Spleen (tissue), 11 donors: ENCODE measurements at regions not wholly inside any gene's neighbourhood (a gene's known extent, or its start where the extent isn't known, plus 50 kb on each side); places are given as distances from the start of the nearest gene placed in this dataset.
A peak's percentile ranks its signal among the peaks of the same experiment; 100 is the strongest.

ENCODE experiments used
- DNase-seq: peaks from one replicate; pipeline ENCODE4 v3.0.0-alpha.2; 2020
- H3K27ac ChIP-seq, 8 donors: fragments of 200-600 bp; sonication (generic) in 7 of 8; 1 replicate in 4 of 8; 2 replicates in 4 of 8; pipeline versions ENCODE4 v1.5.0 to v1.8.0; 2016 to 2021; ENCODE audit warnings: inconsistent platforms in 4 of 8, mild to moderate bottlenecking in 4 of 8, moderate library complexity in 1 of 8
- H3K27me3 ChIP-seq, 7 donors: fragments of 200-600 bp; sonication (generic) in 6 of 7; replicated peaks in 1 of 7; 1 replicate in 4 of 7; 2 replicates in 3 of 7; pipeline versions ENCODE4 v1.5.0 to v1.8.0; 2016 to 2021; ENCODE audit warnings: inconsistent platforms in 3 of 7, mild to moderate bottlenecking in 1 of 7
- H3K36me3 ChIP-seq, 6 donors: fragments of 200-600 bp; sonication (generic) in 5 of 6; 1 replicate in 4 of 6; 2 replicates in 2 of 6; pipeline versions ENCODE4 v1.5.0 to v1.8.0; 2016 to 2021; ENCODE audit warnings: inconsistent platforms in 2 of 6
- H3K4me1 ChIP-seq, 6 donors: fragments of 200-600 bp; sonication (generic) in 5 of 6; 1 replicate in 3 of 6; 2 replicates in 3 of 6; pipeline versions ENCODE4 v1.5.0 to v1.8.0; 2016 to 2021; ENCODE audit warnings: inconsistent platforms in 3 of 6
- H3K4me3 ChIP-seq, 8 donors: fragments of 200-600 bp; sonication (generic) in 7 of 8; 1 replicate in 4 of 8; 2 replicates in 4 of 8; pipeline versions ENCODE4 v1.5.0 to v1.8.0; 2016 to 2021; ENCODE audit warnings: inconsistent platforms in 4 of 8, mild to moderate bottlenecking in 4 of 8, moderate library complexity in 2 of 8
- H3K9me3 ChIP-seq, 8 donors: fragments of 200-600 bp; sonication (generic) in 7 of 8; 1 replicate in 4 of 8; 2 replicates in 4 of 8; pipeline versions ENCODE4 v1.5.0 to v1.8.0; 2016 to 2021; ENCODE audit warnings: inconsistent platforms in 4 of 8
- POLR2A ChIP-seq, 3 donors: fragments of 450-650 bp; IDR thresholded peaks; one replicate each; pipeline ENCODE4 v1.5.1; 2017; ENCODE audit warnings: antibody characterized with exemption in 3 of 3, mild to moderate bottlenecking in 1 of 3
- POLR2AphosphoS5 ChIP-seq, 3 donors: sonication (generic); formaldehyde crosslinking; IDR thresholded peaks; one replicate each; pipeline ENCODE4 v1.5.1; 2017; ENCODE audit warnings: antibody characterized with exemption in 3 of 3
- WGBS, 5 donors: extraction: QIAGEN DNeasy Blood & Tissue Kit in 3 of 5; methylation state at CpG; one replicate each; pipeline versions ENCODE4 v1.1.5 to v1.1.7; 2013 to 2018; 5-methylcytosine and 5-hydroxymethylcytosine counted together
- intact Hi-C: fragments of 100-400 bp; cut with DNase I; formaldehyde crosslinking; loops from one replicate; pipeline ENCODE4 v1.15.0; 2023; ENCODE audit warnings: low total_unique reads
- TF ChIP-seq, protein P1 (sequence below), 11 experiments: fragments of 200-600 bp in 7 of 11; fragments of 450-650 bp in 4 of 11; sonication (generic) in 4 of 11; IDR thresholded peaks in 8 of 11; conservative IDR thresholded peaks in 3 of 11; 1 replicate in 7 of 11; 2 replicates in 4 of 11; pipeline versions ENCODE4 v1.4.0 to v1.8.0; 2016 to 2021; ENCODE audit warnings: antibody characterized with exemption in 11 of 11, inconsistent platforms in 4 of 11, mild to moderate bottlenecking in 1 of 11
- donor health status: healthy with polysubstance abuse.
- donor health status: DM: no; HTN: no; CAD: no; lungs with moderate emphysema.
- donor health status: DM: no; HTN: no; CAD: no.
- donor health status: Bipolar disorder and iron deficiency.
- donor health status: healthy.
- donor health status: DM: no; HTN: no; CAD: no.
- donor health status: DM: yes; HTN: yes; CAD: no.

DNA sequence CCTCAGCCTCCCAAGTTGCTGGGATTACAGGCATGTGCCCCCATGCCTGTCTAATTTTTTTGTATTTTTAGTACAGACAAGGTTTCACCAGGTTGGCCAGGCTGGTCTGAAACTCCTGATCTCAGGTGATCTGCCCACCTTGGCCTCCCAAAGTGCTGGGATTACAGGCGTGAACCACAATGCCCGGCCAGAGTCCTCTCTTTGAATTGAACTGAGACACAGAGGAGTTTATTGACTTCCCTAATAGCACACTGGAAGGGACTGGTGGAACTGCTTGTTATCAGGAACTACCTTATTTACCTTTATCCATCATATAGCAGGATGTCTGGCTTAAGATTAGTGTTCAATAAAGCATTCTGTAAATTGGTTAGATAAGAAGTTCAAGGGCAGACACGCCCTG is 613.8 kb downstream of the EFNB2 start:
- intact Hi-C loops, result no loop called here
- 55 to 78% (median 58%) methylated on average over 3 of the region's 3 CpGs for WGBS, 5 donors
- no peaks in the 10 kb centered on the region for H3K27me3 ChIP-seq
- no peaks in the 10 kb centered on the region for H3K9me3 ChIP-seq
- H3K4me1 ChIP-seq, result no peaks in the 10 kb centered on the region
- no peak overlapping the region for H3K4me3 ChIP-seq
- H3K36me3 ChIP-seq, result no peaks in the 10 kb centered on the region
- TF ChIP-seq, protein P1, sequence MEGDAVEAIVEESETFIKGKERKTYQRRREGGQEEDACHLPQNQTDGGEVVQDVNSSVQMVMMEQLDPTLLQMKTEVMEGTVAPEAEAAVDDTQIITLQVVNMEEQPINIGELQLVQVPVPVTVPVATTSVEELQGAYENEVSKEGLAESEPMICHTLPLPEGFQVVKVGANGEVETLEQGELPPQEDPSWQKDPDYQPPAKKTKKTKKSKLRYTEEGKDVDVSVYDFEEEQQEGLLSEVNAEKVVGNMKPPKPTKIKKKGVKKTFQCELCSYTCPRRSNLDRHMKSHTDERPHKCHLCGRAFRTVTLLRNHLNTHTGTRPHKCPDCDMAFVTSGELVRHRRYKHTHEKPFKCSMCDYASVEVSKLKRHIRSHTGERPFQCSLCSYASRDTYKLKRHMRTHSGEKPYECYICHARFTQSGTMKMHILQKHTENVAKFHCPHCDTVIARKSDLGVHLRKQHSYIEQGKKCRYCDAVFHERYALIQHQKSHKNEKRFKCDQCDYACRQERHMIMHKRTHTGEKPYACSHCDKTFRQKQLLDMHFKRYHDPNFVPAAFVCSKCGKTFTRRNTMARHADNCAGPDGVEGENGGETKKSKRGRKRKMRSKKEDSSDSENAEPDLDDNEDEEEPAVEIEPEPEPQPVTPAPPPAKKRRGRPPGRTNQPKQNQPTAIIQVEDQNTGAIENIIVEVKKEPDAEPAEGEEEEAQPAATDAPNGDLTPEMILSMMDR (IDR thresholded peaks at IDR 0.05 in 8 of 11, conservative IDR thresholded peaks at IDR 0.05 in 3 of 11), result no peak
- TF ChIP-seq POLR2AphosphoS5 (IDR thresholded peaks at IDR 0.05) (no peak), POLR2A (IDR thresholded peaks at IDR 0.05) (no peak)
- H3K27ac ChIP-seq, result no peak overlapping the region
- no peak for DNase-seq

GRCh38 chr13:105920370-105920769 is 615.1 kb downstream of the EFNB2 start:
- TF ChIP-seq, protein P1 (IDR thresholded peaks at IDR 0.05 in 8 of 11, conservative IDR thresholded peaks at IDR 0.05 in 3 of 11), result no peak
- no peak for TF ChIP-seq POLR2AphosphoS5 (IDR thresholded peaks at IDR 0.05)
- TF ChIP-seq POLR2A (IDR thresholded peaks at IDR 0.05), result no peak
- Histone ChIP-seq H3K4me3 (no peak overlapping the region), H3K27ac (no peak overlapping the region), H3K36me3 (no peaks in the 10 kb centered on the region), H3K4me1 (no peaks in the 10 kb centered on the region), H3K27me3 (no peaks in the 10 kb centered on the region), H3K9me3 (no peaks in the 10 kb centered on the region)
- no peak for DNase-seq
- whole genome bisulfite sequencing, 5 donors, result 58 to 69% (median 63%) methylated on average over 4 of the region's 4 CpGs
- intact Hi-C loops, result no loop called here

- peak overlapping the region in 1 of 8 donors; percentile 5 for H3K4me3 ChIP-seq
- no peak overlapping the region for H3K27ac ChIP-seq
- H3K36me3 ChIP-seq, result no peaks in the 10 kb centered on the region
- TF ChIP-seq POLR2A (IDR thresholded peaks at IDR 0.05), result no peak
- TF ChIP-seq, protein P1 (IDR thresholded peaks at IDR 0.05 in 8 of 11, conservative IDR thresholded peaks at IDR 0.05 in 3 of 11), result no peak
- TF ChIP-seq POLR2AphosphoS5 (IDR thresholded peaks at IDR 0.05), result no peak
- DNase-seq, result no peak
- 65 to 84% (median 80%) methylated on average over 16 of the region's 16 CpGs for WGBS, 5 donors
- no peaks in the 10 kb centered on the region for H3K9me3 ChIP-seq
- no peaks in the 10 kb centered on the region for H3K27me3 ChIP-seq
- no peaks in the 10 kb centered on the region for H3K4me1 ChIP-seq
- intact Hi-C loops, result no loop called here
These were observed 616.4 kb downstream of the EFNB2 start for GRCh38 chr13:105918842-105919741.

GRCh38 chr13:105915146-105915850 is 620.2 kb downstream of the EFNB2 start:
- WGBS, 5 donors, result 72 to 86% (median 76%) methylated on average over 10 of the region's 10 CpGs
- no peak for DNase-seq
- Histone ChIP-seq H3K4me1 (no peaks in the 10 kb centered on the region), H3K36me3 (no peaks in the 10 kb centered on the region), H3K27ac (no peak overlapping the region), H3K9me3 (no peaks in the 10 kb centered on the region), H3K4me3 (no peak overlapping the region), H3K27me3 (no peaks in the 10 kb centered on the region)
- TF ChIP-seq POLR2AphosphoS5 (IDR thresholded peaks at IDR 0.05) (no peak), POLR2A (IDR thresholded peaks at IDR 0.05) (no peak)
- TF ChIP-seq, protein P1 (IDR thresholded peaks at IDR 0.05 in 8 of 11, conservative IDR thresholded peaks at IDR 0.05 in 3 of 11), result no peak
- intact Hi-C loops, result no loop called here
